Neural cell (in vitro differentiated cells): ENCODE measurements at regions not wholly inside any gene's neighbourhood (a gene's known extent, or its start where the extent isn't known, plus 50 kb on each side); places are given as distances from the start of the nearest gene placed in this dataset.

Experiments
- H2AFZ ChIP-seq: fragments of 200-600, 300-800 bp; sonication (generic), shearing (Covaris generic); 2 replicates; pipeline ENCODE4 v1.6.0; 2014; ENCODE audit warnings: low read depth, mild to moderate bottlenecking, antibody characterized with exemption, low read length, moderate library complexity
- H3F3A ChIP-seq: fragments of 200-600 bp; shearing (Covaris generic); 2 replicates; pipeline ENCODE4 v1.6.1; 2016; ENCODE audit warnings: mild to moderate bottlenecking, moderate library complexity, mixed read lengths, antibody characterized with exemption, low read length; ENCODE audit not compliant: insufficient read depth, poor library complexity, severe bottlenecking
- H3K27ac ChIP-seq: fragments of 200-600, 300-800 bp; sonication (generic), shearing (Covaris generic); 2 replicates; pipeline ENCODE4 v1.5.1; 2014; ENCODE audit warnings: mild to moderate bottlenecking, low read length, moderate library complexity
- H3K27me3 ChIP-seq: fragments of 300-800, 200-600 bp; sonication (generic), shearing (Covaris generic); 2 replicates; pipeline ENCODE4 v1.6.0; 2014; ENCODE audit warnings: mild to moderate bottlenecking, low read depth, low read length, moderate library complexity; ENCODE audit not compliant: insufficient read depth
- H3K36me3 ChIP-seq: fragments of 300-800, 200-600 bp; sonication (generic), shearing (Covaris generic); 2 replicates; pipeline ENCODE4 v1.5.1; 2014; ENCODE audit warnings: mild to moderate bottlenecking, antibody characterized with exemption, low read length, moderate library complexity; ENCODE audit not compliant: insufficient read depth
- H3K4me2 ChIP-seq: fragments of 300-800, 200-600 bp; sonication (generic), shearing (Covaris generic); 2 replicates; pipeline ENCODE4 v1.6.0; 2014; ENCODE audit warnings: mild to moderate bottlenecking, low read length
- H3K4me3 ChIP-seq: fragments of 300-800, 200-600 bp; sonication (generic), shearing (Covaris generic); 2 replicates; pipeline ENCODE4 v1.5.1; 2014; ENCODE audit warnings: mild to moderate bottlenecking, low read length, moderate library complexity
- H3K79me2 ChIP-seq: fragments of 200-600 bp; shearing (Covaris generic); replicated peaks from 2 replicates; pipeline ENCODE4 v1.6.0; 2014; ENCODE audit warnings: mild to moderate bottlenecking, low read length, moderate library complexity; ENCODE audit not compliant: insufficient read depth
- H3K9ac ChIP-seq: fragments of 300-800, 200-600 bp; sonication (generic), shearing (Covaris generic); 2 replicates; pipeline ENCODE4 v1.6.1; 2016; ENCODE audit warnings: mild to moderate bottlenecking, low read length, mixed read lengths
- H3K9me2 ChIP-seq: fragments of 200-600 bp; shearing (Covaris generic); 2 replicates; pipeline ENCODE4 v1.6.1; 2016; ENCODE audit warnings: mild to moderate bottlenecking, low read length, mixed read lengths; ENCODE audit not compliant: insufficient read depth
- H3K9me3 ChIP-seq: fragments of 200-600, 300-800 bp; sonication (generic), shearing (Covaris generic); 2 replicates; pipeline ENCODE4 v1.6.1; 2016; ENCODE audit warnings: mild to moderate bottlenecking, mixed run types, low read length, moderate library complexity, mixed read lengths
- H4K20me1 ChIP-seq: fragments of 200-600 bp; shearing (Covaris generic); 2 replicates; pipeline ENCODE4 v1.6.1; 2016; ENCODE audit warnings: mild to moderate bottlenecking, mixed run types; ENCODE audit not compliant: insufficient read depth
- EP300 ChIP-seq: fragments of 450-650 bp; conservative IDR thresholded peaks from 2 replicates; pipeline ENCODE4 v1.6.1; 2014; ENCODE audit warnings: antibody characterized with exemption, mild to moderate bottlenecking, moderate library complexity; ENCODE audit not compliant: poor library complexity, severe bottlenecking
- EZH2 ChIP-seq: fragments of 200-600, 300-800 bp; shearing (Covaris generic), sonication (generic); IDR thresholded peaks from 2 replicates; pipeline ENCODE4 v1.6.1; 2014; ENCODE audit warnings: antibody characterized with exemption, low read length, borderline replicate concordance, mild to moderate bottlenecking; ENCODE audit not compliant: insufficient read depth, poor library complexity, severe bottlenecking
- MXI1 ChIP-seq: fragments of 450-650 bp; conservative IDR thresholded peaks from 2 replicates; pipeline ENCODE4 v1.6.1; 2014; ENCODE audit warnings: antibody characterized with exemption, mild to moderate bottlenecking; ENCODE audit not compliant: poor library complexity, severe bottlenecking
- POLR2AphosphoS5 ChIP-seq: IDR thresholded peaks from 2 replicates; pipeline ENCODE4 v1.6.1; 2012
- RAD21 ChIP-seq: fragments of 450-650 bp; conservative IDR thresholded peaks from 2 replicates; pipeline ENCODE4 v1.6.1; 2014; ENCODE audit warnings: antibody characterized with exemption, mild to moderate bottlenecking, moderate library complexity
- SMC3 ChIP-seq: fragments of 450-650 bp; conservative IDR thresholded peaks from 2 replicates; pipeline ENCODE4 v1.6.1; 2014; ENCODE audit warnings: antibody characterized with exemption, mild to moderate bottlenecking, moderate library complexity; ENCODE audit not compliant: poor library complexity
- TF ChIP-seq, protein P1 (sequence below): IDR thresholded peaks from 2 replicates; pipeline ENCODE4 v1.6.1; 2012; ENCODE audit warnings: borderline replicate concordance
- TF ChIP-seq, protein P2 (sequence below): fragments of 450-650 bp; IDR thresholded peaks from 2 replicates; pipeline ENCODE4 v1.5.1; 2014; ENCODE audit warnings: antibody characterized with exemption, mild to moderate bottlenecking, moderate library complexity; ENCODE audit not compliant: poor library complexity, severe bottlenecking

DNA sequence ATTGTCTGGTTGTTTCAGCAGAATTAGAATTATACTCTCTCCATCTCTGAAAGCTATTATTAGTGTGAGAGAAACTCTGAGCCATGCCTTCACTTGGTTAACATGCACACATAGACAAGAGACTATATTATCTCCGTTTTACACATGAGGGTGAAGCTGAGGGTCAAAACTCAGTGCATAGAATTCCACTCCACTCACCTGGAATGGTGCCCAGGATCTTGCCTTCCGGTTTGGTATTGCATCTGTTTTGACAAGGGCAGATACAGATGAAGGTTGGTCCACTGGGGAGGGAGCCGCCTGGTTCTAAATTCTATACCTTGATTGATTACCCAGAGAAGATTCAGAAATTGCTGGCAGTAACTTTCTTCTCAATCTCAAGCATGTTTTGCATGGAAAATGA lies 149.5 kb upstream of the PELI2 start:
- Histone ChIP-seq H3K79me2 (no peaks in the 10 kb centered on the region), H3K9ac (no peak overlapping the region), H3K27me3 (no peaks in the 10 kb centered on the region), H4K20me1 (no peaks in the 10 kb centered on the region), H3K27ac (no peak overlapping the region), H3K36me3 (no peaks in the 10 kb centered on the region), H3F3A (no peaks in the 10 kb centered on the region), H3K9me2 (no peaks in the 10 kb centered on the region), H3K4me2 (no peak overlapping the region), H2AFZ (no peak overlapping the region), H3K9me3 (no peaks in the 10 kb centered on the region), H3K4me3 (no peak overlapping the region)
- TF ChIP-seq EP300: no peak
- no peak for TF ChIP-seq SMC3
- no peak for TF ChIP-seq POLR2AphosphoS5
- TF ChIP-seq RAD21: no peak
- no peak for TF ChIP-seq MXI1
- TF ChIP-seq, protein P1, sequence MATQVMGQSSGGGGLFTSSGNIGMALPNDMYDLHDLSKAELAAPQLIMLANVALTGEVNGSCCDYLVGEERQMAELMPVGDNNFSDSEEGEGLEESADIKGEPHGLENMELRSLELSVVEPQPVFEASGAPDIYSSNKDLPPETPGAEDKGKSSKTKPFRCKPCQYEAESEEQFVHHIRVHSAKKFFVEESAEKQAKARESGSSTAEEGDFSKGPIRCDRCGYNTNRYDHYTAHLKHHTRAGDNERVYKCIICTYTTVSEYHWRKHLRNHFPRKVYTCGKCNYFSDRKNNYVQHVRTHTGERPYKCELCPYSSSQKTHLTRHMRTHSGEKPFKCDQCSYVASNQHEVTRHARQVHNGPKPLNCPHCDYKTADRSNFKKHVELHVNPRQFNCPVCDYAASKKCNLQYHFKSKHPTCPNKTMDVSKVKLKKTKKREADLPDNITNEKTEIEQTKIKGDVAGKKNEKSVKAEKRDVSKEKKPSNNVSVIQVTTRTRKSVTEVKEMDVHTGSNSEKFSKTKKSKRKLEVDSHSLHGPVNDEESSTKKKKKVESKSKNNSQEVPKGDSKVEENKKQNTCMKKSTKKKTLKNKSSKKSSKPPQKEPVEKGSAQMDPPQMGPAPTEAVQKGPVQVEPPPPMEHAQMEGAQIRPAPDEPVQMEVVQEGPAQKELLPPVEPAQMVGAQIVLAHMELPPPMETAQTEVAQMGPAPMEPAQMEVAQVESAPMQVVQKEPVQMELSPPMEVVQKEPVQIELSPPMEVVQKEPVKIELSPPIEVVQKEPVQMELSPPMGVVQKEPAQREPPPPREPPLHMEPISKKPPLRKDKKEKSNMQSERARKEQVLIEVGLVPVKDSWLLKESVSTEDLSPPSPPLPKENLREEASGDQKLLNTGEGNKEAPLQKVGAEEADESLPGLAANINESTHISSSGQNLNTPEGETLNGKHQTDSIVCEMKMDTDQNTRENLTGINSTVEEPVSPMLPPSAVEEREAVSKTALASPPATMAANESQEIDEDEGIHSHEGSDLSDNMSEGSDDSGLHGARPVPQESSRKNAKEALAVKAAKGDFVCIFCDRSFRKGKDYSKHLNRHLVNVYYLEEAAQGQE: no peak
- TF ChIP-seq, protein P2, sequence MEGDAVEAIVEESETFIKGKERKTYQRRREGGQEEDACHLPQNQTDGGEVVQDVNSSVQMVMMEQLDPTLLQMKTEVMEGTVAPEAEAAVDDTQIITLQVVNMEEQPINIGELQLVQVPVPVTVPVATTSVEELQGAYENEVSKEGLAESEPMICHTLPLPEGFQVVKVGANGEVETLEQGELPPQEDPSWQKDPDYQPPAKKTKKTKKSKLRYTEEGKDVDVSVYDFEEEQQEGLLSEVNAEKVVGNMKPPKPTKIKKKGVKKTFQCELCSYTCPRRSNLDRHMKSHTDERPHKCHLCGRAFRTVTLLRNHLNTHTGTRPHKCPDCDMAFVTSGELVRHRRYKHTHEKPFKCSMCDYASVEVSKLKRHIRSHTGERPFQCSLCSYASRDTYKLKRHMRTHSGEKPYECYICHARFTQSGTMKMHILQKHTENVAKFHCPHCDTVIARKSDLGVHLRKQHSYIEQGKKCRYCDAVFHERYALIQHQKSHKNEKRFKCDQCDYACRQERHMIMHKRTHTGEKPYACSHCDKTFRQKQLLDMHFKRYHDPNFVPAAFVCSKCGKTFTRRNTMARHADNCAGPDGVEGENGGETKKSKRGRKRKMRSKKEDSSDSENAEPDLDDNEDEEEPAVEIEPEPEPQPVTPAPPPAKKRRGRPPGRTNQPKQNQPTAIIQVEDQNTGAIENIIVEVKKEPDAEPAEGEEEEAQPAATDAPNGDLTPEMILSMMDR: no peak

DNA sequence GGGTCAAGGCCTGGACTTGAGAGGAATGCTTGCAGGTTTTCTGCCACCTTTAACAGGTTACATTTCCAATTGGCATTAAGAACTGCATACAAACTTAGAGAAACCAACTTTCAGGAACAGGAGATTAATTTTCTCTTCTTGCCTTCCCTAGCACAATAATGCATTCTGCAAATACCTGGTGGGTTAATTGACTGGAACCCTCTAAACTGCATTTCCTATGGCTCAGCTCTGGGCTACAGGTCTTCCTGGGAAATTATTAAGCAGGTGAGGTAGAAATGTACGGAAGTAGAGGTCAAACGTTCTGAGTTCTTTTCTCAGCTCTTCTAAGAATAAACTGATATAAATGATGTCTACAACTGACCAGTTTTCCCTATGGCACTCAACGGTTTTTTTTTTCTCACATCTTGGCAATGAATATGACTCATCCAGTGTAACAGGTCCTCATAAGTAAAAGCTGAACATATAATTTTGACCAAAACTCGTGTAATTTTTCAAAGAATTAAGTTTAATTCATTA lies 144.9 kb upstream of the PELI2 start:
- H3K27me3 ChIP-seq: no peaks in the 10 kb centered on the region
- H3K79me2 ChIP-seq: no peaks in the 10 kb centered on the region
- no peak overlapping the region for H3K27ac ChIP-seq
- H3K4me3 ChIP-seq: no peak overlapping the region
- no peak overlapping the region for H3K4me2 ChIP-seq
- H3K9me2 ChIP-seq: no peaks in the 10 kb centered on the region
- no peak overlapping the region for H2AFZ ChIP-seq
- H3K9me3 ChIP-seq: no peaks in the 10 kb centered on the region
- no peak overlapping the region for H3K9ac ChIP-seq
- no peaks in the 10 kb centered on the region for H3K36me3 ChIP-seq
- H3F3A ChIP-seq: no peaks in the 10 kb centered on the region
- no peaks in the 10 kb centered on the region for H4K20me1 ChIP-seq
- TF ChIP-seq, protein P1: no peak
- TF ChIP-seq EZH2: no peak
- TF ChIP-seq RAD21: no peak
- TF ChIP-seq POLR2AphosphoS5: no peak
